GM12872 (cell line): ENCODE measurements at regions not wholly inside any gene's neighbourhood (a gene's known extent, or its start where the extent isn't known, plus 50 kb on each side); places are given as distances from the start of the nearest gene placed in this dataset.

Experiments used
- TF ChIP-seq, protein P1 (sequence below): IDR thresholded peaks from 3 replicates; pipeline ENCODE4 v1.5.1; 2011; ENCODE audit warnings: low read depth, mild to moderate bottlenecking, low read length, moderate library complexity; ENCODE audit not compliant: insufficient read depth

DNA sequence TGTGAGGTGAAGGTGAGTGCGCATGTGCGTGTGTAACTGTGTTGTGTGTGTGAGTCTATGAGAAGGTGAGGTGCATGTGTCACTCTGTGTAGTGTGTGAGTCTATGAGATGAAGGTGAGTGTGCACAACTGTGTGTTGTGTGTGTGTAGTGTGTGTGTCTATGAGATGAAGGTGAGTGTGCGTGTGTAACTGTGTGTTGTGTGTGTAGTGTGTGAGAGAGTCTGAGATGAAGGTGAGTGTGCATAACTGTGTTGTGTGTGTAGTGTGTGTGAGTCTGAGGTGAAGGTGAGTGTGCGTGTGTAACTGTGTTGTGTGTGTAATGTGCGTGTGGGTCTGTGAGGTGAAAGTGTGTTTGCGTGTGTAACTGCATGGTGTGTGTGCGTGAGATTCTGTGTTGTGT is 154.0 kb downstream of the FOXD2 start:
- TF ChIP-seq, protein P1, sequence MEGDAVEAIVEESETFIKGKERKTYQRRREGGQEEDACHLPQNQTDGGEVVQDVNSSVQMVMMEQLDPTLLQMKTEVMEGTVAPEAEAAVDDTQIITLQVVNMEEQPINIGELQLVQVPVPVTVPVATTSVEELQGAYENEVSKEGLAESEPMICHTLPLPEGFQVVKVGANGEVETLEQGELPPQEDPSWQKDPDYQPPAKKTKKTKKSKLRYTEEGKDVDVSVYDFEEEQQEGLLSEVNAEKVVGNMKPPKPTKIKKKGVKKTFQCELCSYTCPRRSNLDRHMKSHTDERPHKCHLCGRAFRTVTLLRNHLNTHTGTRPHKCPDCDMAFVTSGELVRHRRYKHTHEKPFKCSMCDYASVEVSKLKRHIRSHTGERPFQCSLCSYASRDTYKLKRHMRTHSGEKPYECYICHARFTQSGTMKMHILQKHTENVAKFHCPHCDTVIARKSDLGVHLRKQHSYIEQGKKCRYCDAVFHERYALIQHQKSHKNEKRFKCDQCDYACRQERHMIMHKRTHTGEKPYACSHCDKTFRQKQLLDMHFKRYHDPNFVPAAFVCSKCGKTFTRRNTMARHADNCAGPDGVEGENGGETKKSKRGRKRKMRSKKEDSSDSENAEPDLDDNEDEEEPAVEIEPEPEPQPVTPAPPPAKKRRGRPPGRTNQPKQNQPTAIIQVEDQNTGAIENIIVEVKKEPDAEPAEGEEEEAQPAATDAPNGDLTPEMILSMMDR, result no peak

DNA sequence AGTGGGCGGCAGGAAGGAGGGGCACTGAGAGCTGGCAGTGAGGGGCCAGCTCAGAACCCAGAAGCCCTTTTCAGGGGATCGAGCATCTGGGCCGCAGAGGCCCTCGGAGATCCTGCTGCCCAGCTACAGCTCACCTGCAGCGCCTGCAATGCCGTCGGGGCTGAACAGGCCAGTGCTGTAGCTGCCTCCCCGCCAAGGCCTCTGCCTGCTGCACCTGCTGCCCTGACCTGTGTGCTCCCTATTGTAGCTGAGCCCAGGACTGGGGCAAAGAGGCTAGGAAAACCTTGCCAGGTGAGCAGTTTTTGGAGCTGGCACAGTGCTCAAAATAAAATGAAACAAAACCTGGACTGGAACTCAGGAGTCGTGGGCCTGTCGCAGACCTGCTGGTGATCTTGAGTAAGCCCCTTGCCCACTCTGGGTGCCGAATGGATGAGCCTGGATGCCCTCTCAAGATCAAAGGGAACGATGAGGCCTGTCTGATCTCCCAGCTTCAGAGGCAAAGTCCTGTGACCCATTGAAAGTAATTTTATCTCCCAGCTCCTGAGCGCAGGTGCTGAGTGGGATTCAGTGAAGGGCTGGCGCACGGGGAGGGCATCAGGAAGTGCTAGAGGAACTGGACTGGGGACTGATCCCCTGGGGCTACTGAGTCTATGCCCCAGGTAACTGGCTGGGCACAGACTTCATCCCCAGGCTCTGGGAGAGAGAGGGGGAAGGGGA is 154.6 kb downstream of the FOXD2 start:
- TF ChIP-seq, protein P1, result no peak

DNA sequence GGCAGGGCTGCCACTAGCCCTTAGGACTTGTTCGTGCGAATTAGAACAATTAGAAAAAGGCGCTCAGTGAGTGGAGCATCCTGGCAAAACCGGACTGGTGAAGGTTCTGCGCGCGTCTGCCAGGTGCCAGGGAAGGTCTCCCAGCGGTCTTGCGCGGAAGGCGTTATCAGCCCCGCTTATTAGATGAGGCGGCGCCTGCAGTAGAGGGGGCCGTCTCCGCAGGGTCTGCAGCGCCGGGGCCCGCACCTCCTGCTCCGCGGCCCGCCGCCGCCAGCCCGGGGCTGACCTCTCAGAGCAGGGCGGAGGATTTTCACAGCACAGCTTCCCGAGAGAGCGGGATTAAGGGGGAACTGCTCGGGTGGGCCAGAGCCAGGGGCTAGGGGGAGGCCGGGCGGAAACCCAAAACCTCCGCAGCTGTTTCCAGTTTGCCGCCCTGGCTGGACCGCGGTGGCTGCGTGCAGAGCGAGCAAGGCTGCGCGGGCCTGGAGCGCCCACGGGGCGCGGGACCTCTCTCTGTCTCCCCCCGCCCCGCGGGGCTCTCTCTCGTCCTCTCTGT is 155.2 kb downstream of the FOXD2 start:
- TF ChIP-seq, protein P1, result no peak

DNA sequence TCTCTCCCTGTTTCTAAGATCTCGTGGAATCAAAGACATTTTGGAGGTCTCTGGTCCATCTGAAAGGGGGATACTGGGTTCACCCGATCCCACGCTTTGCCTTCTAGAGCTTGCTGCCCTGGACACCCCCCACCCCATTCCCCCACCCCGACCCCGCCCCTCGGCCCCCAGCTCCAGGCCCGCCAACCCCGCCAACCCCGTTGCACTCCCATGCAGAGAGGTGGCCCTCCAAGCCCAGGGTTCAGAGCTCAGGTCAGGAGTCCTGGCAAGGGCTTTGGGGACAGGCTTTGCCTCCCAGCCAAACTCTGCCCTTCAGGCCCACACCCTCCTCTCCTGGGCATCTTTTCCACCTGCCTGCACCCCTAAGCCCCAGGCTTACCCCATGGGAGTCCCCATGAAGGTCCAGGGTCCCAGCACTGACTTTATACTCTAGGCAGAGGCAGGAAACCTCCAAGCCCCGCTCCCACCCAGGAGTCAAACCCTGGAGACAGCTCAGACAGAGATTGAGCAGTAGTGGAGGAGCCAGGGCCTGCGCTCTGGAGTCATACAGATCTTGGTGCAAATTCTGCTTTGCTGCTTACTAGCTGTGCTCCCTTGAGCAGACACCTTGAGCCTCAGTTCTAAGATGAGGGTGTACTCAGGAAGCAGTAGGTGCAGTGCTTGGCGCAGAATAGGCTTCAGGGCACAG is 155.9 kb downstream of the FOXD2 start:
- TF ChIP-seq, protein P1, result no peak

DNA sequence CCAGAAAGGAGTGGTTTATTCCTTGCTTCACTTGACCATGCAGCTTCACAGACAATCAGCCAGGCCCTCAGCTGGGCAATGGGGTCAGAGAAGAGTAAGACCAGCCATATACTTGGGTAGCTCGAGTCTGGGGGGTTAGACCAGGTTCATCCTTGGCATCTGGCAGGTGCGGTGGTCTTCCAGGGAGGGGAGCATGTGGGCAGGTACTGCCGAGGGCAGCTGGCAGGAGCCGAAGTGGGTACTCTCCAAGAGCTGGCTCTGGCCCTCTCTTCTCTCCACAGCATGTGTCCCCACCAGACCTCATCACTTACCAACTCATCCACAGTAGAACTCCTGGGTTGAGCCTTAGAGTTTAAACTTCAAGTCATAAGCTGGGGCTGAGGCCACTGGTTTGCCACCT is 156.8 kb downstream of the FOXD2 start:
- TF ChIP-seq, protein P1, result no peak

DNA sequence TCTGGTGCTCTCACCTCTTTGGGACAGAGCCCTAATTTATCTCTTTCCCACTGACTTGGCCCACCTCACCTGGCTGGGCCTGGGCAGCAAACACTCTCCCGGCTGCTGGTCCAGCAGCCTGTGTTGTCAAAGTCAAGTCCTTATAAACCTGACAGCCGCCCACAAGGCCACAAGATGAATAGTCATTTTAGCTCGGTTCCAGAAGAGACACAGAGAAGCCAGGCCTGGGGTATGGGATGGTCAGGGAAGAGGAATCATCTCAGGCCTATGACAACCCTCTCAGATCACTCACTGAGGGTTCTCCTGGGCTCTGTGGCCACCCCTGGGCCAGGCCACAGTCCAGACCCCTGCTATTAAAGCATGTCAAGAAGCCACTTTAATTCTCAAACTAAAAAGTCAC is 158.5 kb downstream of the FOXD2 start:
- TF ChIP-seq, protein P1, result no peak

DNA sequence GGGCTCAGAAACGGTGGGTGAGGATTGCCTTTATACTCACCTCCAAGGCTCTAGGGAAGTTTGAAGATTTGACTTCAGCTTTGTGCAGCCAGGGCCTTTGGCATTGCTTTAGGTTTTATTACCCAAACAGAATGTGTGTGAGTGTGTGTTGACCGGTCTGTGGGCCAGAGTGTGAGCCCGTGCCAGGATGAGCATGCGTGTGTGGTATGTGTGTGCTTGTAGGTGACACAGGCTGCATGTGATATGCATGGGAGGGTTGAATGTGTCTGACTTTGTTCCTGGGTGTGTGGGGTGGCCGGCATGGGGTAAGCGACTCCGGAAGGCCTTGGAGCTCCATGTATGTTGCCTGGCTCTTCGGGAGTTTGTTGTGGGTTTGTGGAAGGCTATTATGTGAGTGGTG is 160.5 kb downstream of the FOXD2 start:
- TF ChIP-seq, protein P1, result no peak
